IPS DF 19.7 (cell line): ENCODE measurements at regions not wholly inside any gene's neighbourhood (a gene's known extent, or its start where the extent isn't known, plus 50 kb on each side); places are given as distances from the start of the nearest gene placed in this dataset.
"Not testable (repeated sequence)": the region's sequence is repeated elsewhere in the genome, so short reads cannot be mapped to it uniquely, and the experiment has no call there.

ENCODE experiments used
- DNase-seq: peaks from one replicate; pipeline ENCODE4 v3.0.0-alpha.2; 2013; ENCODE audit warnings: low read depth, low spot score

DNA sequence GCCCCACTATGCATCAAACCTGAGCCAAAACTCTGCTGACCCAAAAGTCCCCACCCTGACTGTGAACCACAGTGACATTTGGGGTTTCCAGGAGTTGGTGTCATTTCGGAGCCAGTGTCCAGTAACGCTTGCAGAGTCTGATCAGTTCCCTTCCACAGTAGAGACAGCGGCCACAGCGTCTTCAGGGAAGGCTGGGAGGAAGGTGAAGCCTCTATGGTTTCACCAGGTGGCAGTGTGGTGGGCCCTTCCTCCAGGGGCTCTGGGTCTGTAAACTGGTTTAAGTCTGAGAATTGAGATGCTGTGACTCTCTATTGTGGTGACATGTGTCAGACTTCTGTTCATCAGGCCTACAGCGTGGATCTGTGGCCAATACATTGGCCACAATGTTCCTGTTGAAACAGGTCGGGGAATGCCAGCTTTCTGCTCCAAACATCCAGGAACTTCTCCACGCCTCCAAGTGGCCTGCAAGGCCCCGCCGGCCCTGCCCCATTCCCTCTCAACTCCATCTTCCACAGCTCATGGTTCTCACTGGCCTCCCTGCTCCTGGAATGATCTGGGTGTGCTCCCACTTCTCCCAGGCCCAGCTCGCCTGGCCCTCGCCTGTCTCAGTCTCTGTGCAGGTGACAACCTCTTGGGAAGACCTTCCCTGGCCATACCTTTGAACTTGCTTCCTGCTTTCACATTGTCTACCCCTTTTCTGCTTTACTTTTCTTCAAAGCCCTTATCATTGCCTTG is 124.5 kb upstream of the FAM20C start:
- no peak for DNase-seq

DNA sequence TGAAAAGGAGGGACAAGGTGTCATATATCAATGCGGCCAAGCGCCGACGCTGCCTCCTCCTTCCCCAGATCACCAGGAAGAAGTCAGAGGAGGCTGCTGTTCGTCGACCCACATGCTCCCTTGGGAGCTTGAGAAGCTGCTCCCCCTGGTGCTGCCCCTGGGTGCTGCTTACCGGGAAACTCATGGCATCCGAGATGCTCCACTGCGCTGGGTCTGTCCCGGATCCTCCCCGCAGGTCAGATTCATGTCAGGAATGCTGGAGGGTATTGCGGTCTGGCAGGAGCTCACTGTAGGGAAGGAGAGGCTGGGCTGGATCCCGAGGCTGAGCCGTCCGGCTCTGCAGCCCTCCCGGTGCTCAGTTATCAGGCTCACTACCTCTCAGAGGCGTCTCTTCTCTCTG is 123.7 kb upstream of the FAM20C start:
- DNase-seq: no peak

DNA sequence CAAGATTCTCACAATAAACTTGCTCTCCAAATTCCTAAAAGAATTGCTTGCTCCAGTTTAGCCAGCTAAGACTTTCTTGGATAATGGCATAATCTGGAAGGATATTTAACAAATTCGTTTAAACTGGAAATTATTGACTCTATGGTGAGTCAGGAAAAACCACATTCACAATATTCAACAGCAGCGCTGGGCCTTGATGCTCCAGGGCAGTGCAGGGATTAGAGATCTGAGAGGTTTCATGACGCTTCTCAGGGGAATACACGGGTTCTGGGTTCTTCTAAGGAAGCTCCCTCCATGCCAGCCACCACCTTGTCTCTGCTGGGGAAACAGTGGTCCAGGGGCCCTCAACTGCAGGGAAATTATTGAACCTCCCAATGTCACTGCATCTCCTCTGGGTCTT is 123.3 kb upstream of the FAM20C start:
- not testable (repeated sequence) for DNase-seq

DNA sequence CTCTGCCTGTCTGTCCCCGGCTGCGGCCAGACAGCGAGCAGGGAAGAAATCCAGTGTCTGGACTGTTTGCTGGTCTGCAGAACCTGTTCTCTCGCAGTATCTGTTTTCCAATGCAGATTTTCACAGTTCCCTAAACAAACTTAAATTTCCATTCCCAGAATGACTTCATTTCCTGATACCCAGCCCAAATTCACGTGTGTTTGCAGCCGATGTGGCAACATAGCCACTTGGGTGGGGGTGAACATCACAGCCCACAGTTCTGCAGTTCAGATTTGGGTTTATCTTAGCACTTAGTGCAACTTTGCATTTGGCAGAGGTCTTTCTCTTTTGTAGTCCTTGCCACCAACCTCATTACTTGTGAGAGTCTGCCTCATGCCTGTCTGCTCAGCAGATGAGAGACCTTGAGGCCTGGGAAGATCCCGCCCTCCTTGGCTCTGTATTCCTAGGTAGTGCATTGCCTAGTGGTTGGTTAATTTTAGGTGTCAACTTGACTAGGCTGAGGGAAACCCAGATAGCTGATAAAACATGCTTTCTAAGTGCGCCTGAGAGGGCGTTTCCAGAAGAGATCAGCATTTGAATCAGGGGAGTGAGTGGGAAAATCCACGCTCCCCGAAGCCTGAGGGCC is 122.8 kb upstream of the FAM20C start:
- DNase-seq: not testable (repeated sequence)

DNA sequence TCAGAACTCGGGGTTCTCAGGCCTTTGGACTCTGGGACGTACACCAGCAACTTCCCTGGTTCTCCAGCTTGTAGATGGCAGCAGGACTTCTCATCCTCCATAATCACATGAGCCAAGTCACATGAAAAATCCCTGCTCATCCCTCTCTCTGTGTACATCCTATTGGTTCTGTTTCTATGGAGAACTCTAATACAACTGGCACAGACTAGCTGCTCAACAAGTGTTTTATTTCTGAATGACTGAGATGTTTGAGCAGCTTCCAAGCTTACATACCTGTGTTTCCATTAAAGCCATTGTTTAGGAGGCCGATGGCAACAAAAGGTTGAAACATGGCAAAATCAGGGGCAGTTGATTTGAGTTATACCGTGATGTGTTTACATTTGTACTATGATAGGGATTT is 122.2 kb upstream of the FAM20C start:
- DNase-seq: not testable (repeated sequence)

DNA sequence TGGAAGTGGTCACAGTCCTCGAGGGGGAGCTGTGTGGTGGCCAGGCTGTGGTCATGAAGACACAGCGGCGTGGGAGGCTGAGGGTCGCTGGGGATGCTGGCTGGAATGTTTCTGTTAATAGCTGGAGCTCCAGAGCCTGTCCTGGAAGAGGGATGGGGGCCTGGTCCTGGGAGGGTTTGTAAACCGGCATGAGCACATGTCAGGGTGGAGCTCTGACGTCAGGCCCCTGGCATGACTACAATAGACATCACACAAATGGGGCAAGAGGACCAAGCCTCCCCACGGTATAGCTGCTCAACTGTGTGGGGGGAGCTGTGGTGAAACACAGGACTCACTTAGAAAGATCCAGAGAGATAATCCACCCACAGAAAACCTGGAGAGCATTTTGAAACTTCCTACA is 121.4 kb upstream of the FAM20C start:
- DNase-seq: not testable (repeated sequence)

DNA sequence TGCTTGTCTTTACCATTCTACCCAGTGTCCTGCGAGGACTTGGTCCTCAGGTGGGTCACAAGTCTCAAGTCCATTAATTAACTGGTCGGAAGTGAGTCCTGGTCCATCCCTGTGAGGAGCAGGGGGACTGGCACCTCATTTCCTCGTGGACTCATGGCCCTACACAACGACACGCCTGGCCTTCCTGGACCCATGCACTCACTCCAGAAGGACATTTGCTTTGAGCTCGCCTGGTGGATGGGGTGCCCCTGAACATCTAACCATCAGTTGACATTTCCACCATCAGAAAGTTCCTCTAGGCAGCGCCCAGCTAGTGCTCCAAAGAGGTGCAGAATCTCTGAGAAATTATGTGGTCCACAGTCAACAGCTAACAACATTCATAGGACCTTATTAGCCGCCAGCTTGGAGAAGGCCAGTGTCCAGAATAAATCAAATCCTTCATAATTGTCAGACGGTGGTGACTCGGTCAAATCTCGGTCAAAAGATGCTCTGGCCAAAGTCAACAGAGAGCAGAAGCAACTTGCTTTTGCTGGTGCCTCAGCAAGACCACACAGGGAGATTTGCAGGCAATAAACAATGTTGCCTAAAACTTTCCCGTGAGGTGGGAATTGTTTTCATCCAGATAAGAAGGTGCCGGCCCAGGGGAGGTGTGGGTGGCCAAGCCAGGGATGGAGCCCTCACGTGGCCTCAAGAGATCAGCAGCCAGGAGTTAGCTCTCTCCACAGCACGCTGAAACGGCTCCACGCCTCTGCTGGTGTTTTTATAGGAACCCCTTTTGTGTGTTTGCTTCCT is 119.9 kb upstream of the FAM20C start:
- not testable (repeated sequence) for DNase-seq

DNA sequence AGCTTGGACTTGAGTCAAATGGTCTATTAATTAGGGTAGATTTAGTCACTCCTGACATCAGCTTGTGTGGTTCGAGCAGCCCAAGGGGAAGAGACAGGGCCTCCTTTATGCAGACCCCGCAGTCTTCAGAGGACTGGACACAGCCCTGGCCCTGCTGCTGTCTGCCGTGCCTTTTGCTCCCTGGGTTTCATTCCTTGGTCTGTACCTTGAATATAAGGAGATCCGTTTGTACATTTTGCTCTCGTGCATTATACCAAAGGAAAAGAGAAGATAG is 119.4 kb upstream of the FAM20C start:
- not testable (repeated sequence) for DNase-seq

DNA sequence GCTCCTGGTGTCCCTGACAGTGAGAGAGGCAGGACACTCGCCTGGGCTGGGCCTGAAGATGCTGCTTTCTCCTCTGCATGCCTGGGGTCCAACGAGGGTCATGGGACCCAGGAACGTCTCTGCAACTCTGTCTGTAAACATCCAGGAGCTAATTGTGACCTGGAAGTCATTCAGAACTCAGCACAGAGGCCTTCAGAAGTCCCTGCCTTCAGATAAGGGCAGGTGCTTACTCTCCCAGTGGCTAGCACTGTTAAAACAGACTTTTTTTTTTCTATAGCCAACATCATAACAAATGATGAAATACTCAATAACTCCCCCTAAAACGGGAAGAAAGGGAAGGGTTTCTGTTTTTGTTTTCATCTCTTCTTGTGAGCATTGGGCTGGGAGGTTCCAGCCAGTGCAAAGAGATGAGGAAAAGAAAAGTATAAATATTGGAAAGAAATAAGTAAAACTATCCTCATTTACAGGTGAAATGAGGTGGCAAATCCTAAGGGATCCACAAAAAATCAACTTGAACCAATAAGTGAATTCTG is 118.3 kb upstream of the FAM20C start:
- DNase-seq: not testable (repeated sequence)

DNA sequence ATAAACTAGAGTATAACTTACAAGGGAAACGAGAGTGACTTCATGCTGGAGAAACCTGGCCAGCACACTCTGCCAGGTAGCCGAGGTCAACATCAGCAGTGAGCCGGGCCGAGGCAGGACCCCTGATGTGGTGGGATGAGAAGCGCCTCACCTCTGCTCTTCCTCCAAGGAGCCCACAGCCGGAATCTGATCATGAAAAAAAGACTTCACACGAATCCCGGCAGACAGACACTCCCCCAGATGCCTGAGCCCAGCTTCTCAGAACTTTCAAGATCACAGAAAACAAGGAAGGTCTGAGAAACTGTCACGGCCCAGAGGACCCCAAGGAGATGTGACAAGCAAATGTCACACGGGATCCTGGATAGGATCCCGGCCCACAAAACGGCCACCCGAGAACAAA is 116.9 kb upstream of the FAM20C start:
- not testable (repeated sequence) for DNase-seq

DNA sequence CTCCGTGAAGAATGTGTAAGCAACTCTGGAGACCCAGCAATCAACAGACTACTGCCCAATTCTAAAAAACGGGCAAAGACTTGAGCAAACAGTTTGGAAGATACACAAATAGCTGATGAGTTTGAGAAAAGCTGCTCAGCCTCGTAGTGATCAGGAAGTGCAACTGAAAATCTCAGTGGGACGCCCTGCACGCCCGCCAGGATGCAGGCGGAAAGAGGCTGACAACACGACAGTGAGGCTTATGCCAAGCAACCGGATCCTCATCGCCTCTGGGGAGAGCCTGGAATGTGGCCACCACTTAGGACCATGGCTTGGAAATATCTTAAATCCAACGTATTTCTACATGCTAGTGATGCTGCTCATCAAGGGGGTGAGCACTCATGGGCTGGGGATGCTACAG is 116.2 kb upstream of the FAM20C start:
- not testable (repeated sequence) for DNase-seq

DNA sequence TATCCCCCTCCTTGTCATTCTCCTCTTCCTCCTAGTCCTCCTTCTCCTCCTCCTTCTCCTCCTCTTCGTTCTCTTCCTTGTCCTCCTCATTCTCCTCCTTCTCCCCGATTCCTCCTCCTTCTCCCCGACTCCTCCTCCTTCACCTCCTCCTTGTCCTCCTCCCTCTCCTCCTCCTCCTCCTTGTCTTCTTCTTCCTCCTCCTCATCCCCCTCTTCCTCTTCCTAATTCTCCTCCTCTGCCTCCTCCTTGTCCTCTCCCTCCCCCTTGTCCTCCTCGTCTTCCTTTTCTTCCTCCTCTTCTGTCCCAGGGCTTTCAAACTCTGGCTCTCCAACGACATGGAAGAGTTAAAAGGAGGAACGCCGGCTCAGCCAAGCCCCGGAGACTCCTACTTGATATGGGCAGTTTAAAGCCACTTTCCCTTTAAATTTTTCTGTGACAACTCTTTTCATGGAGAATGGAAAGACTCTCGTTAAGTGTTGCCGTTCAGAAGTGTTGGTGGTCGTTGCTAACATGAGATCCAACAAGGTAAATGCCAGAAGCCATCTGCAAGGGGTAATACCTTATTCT is 115.5 kb upstream of the FAM20C start:
- not testable (repeated sequence) for DNase-seq

DNA sequence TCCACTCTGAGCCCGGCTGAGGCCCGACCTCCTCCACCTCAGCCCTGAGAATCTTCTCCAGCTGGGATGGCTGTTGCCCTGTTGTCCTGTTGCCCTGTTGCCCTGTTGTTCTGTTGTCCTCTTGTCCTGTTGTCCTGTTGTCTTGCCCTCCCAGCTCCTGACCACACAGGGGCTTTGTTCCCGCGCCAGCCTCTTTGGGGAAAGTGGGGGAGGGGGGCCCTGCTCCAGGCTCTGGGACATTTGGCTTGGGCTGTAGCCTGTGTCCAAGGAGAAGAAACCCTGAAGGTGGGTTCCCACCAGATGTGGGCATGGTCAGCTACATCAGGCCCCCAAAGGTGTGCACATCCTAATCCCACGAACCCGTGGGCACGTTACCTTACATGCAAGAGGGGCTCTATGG is 113.5 kb upstream of the FAM20C start:
- DNase-seq: not testable (repeated sequence)

DNA sequence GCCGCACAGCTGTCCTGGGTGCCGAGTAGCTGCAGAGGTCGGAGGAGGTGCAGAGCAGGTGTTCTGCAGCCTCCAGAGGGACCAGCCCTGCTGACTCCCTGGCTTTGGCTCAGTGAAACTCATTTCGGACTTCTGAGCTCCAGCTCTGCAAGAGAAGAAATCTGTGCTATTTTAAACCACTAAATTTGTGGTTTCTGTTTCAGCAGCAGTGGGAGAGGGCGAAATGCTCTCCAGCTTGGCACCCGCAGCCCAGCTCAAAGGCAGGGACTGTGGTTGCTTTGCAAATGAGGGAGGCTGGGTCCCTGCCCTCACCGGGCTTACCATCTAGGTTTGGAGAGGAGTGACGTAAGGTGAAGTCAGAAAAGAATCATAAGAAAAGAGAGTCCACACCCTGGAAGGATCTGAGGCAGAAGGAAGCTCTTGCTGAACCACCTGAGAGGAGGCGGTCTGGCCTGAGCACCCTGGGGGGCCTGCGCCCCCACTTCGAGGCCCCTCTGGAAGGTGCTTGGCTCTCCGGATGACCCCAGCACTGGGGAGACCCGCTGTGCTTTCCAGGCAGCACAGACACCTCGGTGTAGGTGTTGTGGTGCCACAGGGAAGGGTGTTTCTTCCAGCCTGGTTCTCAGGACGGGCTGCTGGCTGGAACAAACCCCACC is 112.8 kb upstream of the FAM20C start:
- not testable (repeated sequence) for DNase-seq

DNA sequence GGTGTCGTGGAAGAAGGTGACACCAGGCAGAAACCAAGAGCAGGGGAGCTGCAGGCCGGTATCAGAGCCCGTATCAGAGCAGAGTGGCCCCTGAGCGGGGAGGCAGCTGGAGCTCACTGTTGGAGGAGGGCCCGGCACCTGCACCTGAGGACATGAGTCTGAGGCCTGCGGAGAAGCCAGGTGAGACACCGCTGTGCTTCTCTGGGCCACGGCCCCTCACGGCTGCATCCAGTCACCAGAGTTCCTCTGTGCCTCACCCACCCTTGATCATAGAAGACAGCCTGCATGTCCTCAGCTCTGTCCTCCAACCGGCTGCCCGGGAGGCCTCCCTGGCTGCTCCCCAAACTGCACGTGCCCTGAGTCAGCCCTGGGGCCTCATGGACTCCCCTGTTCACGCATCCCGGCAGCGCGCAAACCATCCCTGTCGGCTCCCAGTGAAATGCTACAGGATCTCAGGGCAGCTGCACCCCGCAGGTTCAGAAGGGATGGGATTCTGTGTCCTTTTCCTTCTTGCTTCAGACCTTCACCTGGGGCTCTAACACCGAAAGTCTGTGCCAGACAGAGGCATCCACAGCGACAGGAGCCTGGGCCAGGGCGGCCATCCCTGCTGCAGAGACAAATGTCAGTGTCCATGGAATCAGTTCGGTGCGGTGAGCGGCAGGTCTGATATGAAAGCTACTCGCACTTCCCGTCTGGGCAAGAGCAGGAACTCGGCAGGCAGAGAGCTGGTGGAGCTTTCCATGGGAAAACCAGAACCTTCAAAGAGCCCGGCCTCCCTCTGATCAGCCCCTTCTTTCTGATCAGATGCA is 111.9 kb upstream of the FAM20C start:
- DNase-seq: no peak

DNA sequence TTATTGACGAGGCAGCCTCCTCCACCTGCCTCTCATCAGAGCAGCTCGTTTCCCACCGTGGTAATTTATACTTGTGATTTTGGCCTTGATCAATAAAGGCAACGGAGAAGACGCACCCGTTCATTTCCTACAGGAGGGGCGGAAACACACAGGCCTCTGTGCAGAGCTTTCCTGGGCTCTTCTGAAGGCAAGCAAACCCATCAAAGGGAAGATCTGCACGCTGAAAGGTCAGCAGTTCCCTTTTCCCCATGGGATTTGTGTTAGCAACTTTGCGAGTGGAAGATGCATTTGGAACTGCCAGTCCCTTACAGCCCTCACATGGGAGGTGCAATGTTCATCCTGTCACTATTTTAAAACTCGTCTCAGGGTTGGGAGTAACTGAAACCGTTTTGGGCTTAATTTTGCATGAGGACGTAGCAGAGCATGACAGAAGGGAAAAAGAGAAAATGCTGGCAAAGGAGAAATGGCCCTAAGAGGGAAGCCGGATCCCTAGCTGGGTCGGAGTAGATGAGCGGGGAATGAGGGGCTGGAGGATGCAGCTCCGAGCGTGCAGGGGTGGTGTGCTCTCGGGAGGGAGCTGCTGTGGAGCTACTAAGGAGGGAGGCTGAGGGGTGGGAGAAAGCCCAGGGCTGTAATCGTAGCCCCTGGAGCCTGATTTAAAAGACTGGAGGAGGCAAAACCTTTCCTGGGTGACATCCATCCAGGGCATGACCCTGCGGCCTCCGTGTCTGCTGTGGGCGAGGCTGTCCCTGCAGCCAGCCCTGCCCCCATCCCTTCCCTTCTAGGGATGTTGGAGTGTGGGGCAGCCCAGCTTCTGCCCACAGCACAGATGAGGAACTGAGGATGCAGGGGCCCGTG is 111.1 kb upstream of the FAM20C start:
- no peak for DNase-seq

DNA sequence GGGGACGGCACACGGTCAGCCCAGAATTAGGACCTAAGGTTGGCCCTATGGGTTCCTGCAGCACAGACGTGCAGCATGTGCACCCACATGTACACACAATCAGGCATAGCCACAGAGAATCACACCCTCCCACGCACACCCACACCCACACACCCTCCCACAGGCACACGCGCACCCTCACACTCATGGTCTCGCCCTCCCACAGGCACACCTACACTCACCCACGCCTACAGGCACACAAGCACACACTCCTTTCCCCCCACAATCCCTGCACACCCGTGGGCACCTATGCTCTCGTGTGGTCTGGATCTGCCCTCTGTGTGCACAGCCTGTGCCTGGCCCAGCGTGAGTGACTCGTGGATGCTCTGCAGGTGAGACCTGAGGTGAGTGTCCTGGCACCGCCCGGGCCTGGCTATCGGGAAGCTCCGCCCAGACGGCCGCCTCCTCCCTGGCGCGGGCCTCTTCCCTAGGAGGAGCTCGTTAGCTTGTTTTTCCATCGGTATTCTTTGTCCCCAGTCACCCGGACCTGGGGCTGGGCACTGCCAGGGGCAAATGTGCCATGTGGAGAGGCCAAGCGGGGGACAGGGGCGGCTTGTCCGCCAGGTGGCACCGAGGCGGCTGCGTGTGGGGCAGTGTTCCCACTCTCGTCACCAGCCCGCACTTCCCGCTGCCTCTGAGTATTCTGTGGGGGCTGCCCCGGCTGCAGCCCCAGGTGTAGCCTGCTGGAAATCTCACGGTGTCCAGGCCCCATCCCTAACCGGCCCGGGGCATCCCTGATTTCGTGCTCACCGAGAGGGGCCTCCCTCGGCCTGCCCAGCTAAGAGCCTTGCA is 110.2 kb upstream of the FAM20C start:
- DNase-seq: no peak

DNA sequence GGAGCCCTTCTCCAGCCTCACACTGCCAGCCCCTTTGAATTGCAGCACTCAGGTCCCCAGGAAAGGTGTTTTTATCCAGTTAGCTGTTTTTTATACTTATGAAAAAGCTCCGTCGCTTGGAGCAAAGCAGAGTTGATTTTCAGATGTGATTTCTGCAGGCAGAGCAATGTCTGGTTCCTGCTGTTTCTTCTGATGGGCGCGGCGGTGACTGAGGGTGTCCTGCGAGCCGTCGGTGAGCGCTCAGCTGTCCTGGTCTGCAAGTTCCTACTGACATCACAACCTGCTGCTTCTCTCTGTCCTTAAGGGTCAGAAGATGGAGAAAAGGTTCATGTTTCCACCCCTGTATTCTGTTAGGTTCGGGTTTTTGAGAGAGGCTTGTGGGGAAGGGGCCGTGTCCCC is 109.6 kb upstream of the FAM20C start:
- DNase-seq: no peak

DNA sequence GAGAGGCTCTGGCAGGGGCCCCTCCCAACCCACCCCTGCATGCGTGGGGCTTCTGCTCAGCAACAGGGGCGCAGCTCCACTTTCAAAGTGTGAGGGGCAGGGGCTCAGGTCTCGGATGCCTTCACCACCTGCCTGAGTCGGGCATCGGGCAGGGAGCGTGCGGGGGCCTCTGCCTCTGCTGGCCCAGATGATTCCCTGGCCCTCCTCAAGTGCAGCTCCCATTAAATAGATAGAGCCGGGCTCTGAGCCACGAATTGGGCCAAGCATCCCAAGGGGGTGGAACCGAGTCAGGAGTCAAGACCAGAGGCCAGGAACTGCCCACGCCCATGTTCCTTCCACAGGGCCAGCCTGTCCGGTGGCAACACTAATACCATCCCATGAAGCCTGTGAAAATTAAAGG is 108.9 kb upstream of the FAM20C start:
- DNase-seq: no peak
